Keratinocyte (primary cell): ENCODE measurements at regions not wholly inside any gene's neighbourhood (a gene's known extent, or its start where the extent isn't known, plus 50 kb on each side); places are given as distances from the start of the nearest gene placed in this dataset.
"Not testable (repeated sequence)": the region's sequence is repeated elsewhere in the genome, so short reads cannot be mapped to it uniquely, and the experiment has no call there.

Source experiments
- CTCF ChIP-seq, 3 experiments: IDR thresholded peaks in 1 of 3; conservative IDR thresholded peaks in 1 of 3; optimal IDR thresholded peaks in 1 of 3; 2 replicates in 2 of 3; 3 replicates in 1 of 3; pipeline versions ENCODE3 to v1.5.1; 2011; ENCODE audit warnings: low read length in 3 of 3, mild to moderate bottlenecking in 3 of 3, moderate library complexity in 2 of 3, control low read depth in 1 of 3, inconsistent platforms in 1 of 3; ENCODE audit not compliant: insufficient read depth in 2 of 3; ENCODE audit errors: extremely low read depth in 1 of 3
- EZH2 ChIP-seq: IDR thresholded peaks from one replicate; pipeline ENCODE4 v1.6.1; 2012; ENCODE audit warnings: inconsistent platforms, mild to moderate bottlenecking, low read length, moderate library complexity

DNA sequence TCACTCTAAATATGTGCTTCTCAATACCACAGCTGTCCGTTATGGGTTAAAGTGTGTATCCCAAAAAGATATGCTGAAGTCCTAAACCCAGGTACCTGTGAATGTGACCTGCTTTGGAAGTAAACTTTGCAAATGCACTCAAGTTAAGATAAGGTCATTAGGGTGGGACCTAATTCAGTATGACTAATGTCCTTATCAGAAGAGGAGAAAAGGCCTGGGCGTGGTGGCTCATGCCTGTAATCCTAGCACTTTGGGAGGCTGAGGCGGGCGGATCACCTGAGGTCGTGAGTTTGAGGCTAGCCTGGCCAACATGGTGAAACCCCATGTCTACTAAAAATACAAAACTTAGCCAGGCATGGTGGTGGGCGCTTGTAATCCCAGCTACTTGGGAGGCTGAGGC is 452.1 kb downstream of the EPM2A start:
- TF ChIP-seq CTCF (optimal IDR thresholded peaks at IDR 0.05 in 1 of 3, IDR thresholded peaks at IDR 0.05 in 1 of 3, conservative IDR thresholded peaks at IDR 0.05 in 1 of 3; ENCODE audit: extremely low read depth in 1 of 3, insufficient read depth in 2 of 3, low read length in 3 of 3); EZH2: not testable (repeated sequence)
